HCT116 (cell line): ENCODE measurements at regions not wholly inside any gene's neighbourhood (a gene's known extent, or its start where the extent isn't known, plus 50 kb on each side); places are given as distances from the start of the nearest gene placed in this dataset.

Experiments
- ATAC-seq: fragments of 200-7000 bp; cut with Tn5 transposase; 2 replicates; pipeline ENCODE4 v1.9.1; 2020; ENCODE audit warnings: mild to moderate bottlenecking, moderate library complexity
- BruUV-seq: library from RNA; stranded (reverse); fragments of 400-500 nt; replicated peaks from 2 replicates; lab custom pipeline; 2021; lab: Mats Ljungman, UMichigan
- CTCF ChIA-PET: fragments of 300-600 bp; sonication (Branson Sonifier 250); formaldehyde crosslinking; loops from one replicate; lab custom pipeline; 2021; ENCODE audit warnings: antibody characterized with exemption; lab: Charles Lee
- POLR2A ChIA-PET: fragments of 300-600, 350-600 bp; sonication (Branson Sonifier 250); formaldehyde crosslinking; loops from one replicate; lab custom pipeline; 2021; ENCODE audit warnings: antibody characterized with exemption; lab: Charles Lee
- RAD21 ChIA-PET, 2 experiments: fragments of 300-600 bp; sonication (Branson Sonifier 250); formaldehyde crosslinking; loops; one replicate each; lab custom pipeline; 2023; ENCODE audit warnings: low total read pairs in 2 of 2; ENCODE audit not compliant: uncharacterized antibody in 2 of 2, unreplicated experiment in 2 of 2, low non-redundant PET in 1 of 2; lab: Charles Lee
- DNase-seq: peaks from one replicate; pipeline ENCODE4 v3.0.0-alpha.2; 2010; ENCODE audit warnings: low read depth, low spot score
- H2AFZ ChIP-seq: fragments of 200-600 bp; shearing (Covaris generic), sonication (generic); 2 replicates; pipeline ENCODE4 v1.6.1; 2017; ENCODE audit warnings: low read depth, mixed run types, mixed read lengths, antibody characterized with exemption, low read length; ENCODE audit not compliant: poor library complexity, severe bottlenecking
- H3K27ac ChIP-seq: 2 replicates; pipeline ENCODE4 v1.5.1; 2012; ENCODE audit warnings: low read depth, low read length
- H3K27me3 ChIP-seq: fragments of 200-600 bp; sonication (generic); 2 replicates; pipeline ENCODE4 v1.6.1; 2016; ENCODE audit warnings: mixed run types, low read length, mixed read lengths; ENCODE audit not compliant: insufficient read depth
- H3K36me3 ChIP-seq, 2 experiments: fragments of 200-500 bp in 1 of 2; fragments of 200-600 bp in 1 of 2; sonication (Bioruptor generic) in 1 of 2; sonication (generic) in 1 of 2; 2 replicates each; pipeline versions ENCODE4 v1.5.1 to v1.6.1; 2014 to 2016; ENCODE audit warnings: low read length in 2 of 2, inconsistent platforms in 1 of 2, mixed read lengths in 1 of 2, mixed run types in 1 of 2; ENCODE audit not compliant: insufficient read depth in 2 of 2, control insufficient read depth in 1 of 2
- H3K4me1 ChIP-seq, 2 experiments: fragments of 200-600 bp in 1 of 2; sonication (generic) in 1 of 2; 2 replicates each; pipeline versions ENCODE4 v1.5.1 to v1.6.1; 2012 to 2017; ENCODE audit warnings: low read length in 2 of 2, inconsistent platforms in 1 of 2, mild to moderate bottlenecking in 1 of 2, mixed read lengths in 1 of 2, mixed run types in 1 of 2, moderate library complexity in 1 of 2; ENCODE audit not compliant: insufficient read depth in 2 of 2, control insufficient read depth in 1 of 2
- H3K4me2 ChIP-seq: fragments of 200-600 bp; sonication (generic); 2 replicates; pipeline ENCODE4 v1.6.1; 2017; ENCODE audit warnings: mixed run types, low read length, mixed read lengths
- H3K4me3 ChIP-seq, 2 experiments: fragments of 200-600 bp in 1 of 2; sonication (generic) in 1 of 2; replicated peaks in 1 of 2; 2 replicates each; pipeline ENCODE4 v1.5.1; 2011 to 2016; ENCODE audit warnings: low read length in 2 of 2, control low read depth in 1 of 2, low read depth in 1 of 2, mild to moderate bottlenecking in 1 of 2, mixed read lengths in 1 of 2, mixed run types in 1 of 2
- H3K79me2 ChIP-seq: fragments of 200-600 bp; sonication (generic); 2 replicates; pipeline ENCODE4 v1.6.1; 2017; ENCODE audit warnings: mild to moderate bottlenecking, mixed run types, low read length, moderate library complexity, mixed read lengths; ENCODE audit not compliant: insufficient read depth
- H3K9ac ChIP-seq: fragments of 200-600 bp; sonication (generic); 2 replicates; pipeline ENCODE4 v1.6.1; 2016; ENCODE audit warnings: low read length, mixed read lengths
- H3K9me2 ChIP-seq: fragments of 200-600 bp; sonication (generic), shearing (Covaris generic); 2 replicates; pipeline ENCODE4 v1.6.1; 2017; ENCODE audit warnings: mixed run types, mild to moderate bottlenecking, moderate library complexity; ENCODE audit not compliant: insufficient read depth
- H3K9me3 ChIP-seq, 2 experiments: fragments of 200-500 bp in 1 of 2; fragments of 200-600 bp in 1 of 2; sonication (Bioruptor generic) in 1 of 2; sonication (generic) in 1 of 2; 2 replicates each; pipeline ENCODE4 v1.6.1; 2014 to 2017; ENCODE audit warnings: low read length in 2 of 2, mixed read lengths in 2 of 2, inconsistent platforms in 1 of 2, low read depth in 1 of 2, mild to moderate bottlenecking in 1 of 2, mixed run types in 1 of 2, moderate library complexity in 1 of 2; ENCODE audit not compliant: control insufficient read depth in 1 of 2, insufficient read depth in 1 of 2
- H4K20me1 ChIP-seq: fragments of 200-600 bp; sonication (generic), shearing (Covaris generic); 2 replicates; pipeline ENCODE4 v1.6.1; 2017; ENCODE audit warnings: mixed run types, mild to moderate bottlenecking, moderate library complexity; ENCODE audit not compliant: insufficient read depth
- ATF3 ChIP-seq: IDR thresholded peaks from 2 replicates; pipeline ENCODE4 v1.6.1; 2012
- CEBPB ChIP-seq: IDR thresholded peaks from 2 replicates; pipeline ENCODE4 v1.6.1; 2012; ENCODE audit warnings: low read depth
- CTCF ChIP-seq, 3 experiments: fragments of 200-600 bp in 1 of 3; sonication (generic) in 1 of 3; IDR thresholded peaks in 2 of 3; conservative IDR thresholded peaks in 1 of 3; 2 replicates each; pipeline ENCODE4 v1.5.1; 2012 to 2017; ENCODE audit warnings: low read depth in 2 of 3, low read length in 2 of 3, antibody characterized with exemption in 1 of 3, borderline replicate concordance in 1 of 3, control low read depth in 1 of 3, mild to moderate bottlenecking in 1 of 3, mixed read lengths in 1 of 3, mixed run types in 1 of 3, moderate library complexity in 1 of 3; ENCODE audit not compliant: insufficient read depth in 1 of 3
- EGR1 ChIP-seq: IDR thresholded peaks from 2 replicates; pipeline ENCODE4 v1.6.1; 2012; ENCODE audit warnings: low read depth
- ELF1 ChIP-seq: IDR thresholded peaks from 2 replicates; pipeline ENCODE4 v1.6.1; 2012; ENCODE audit warnings: low read depth, borderline replicate concordance
- EZH2 ChIP-seq: fragments of 200-600 bp; sonication (generic); IDR thresholded peaks from 2 replicates; pipeline ENCODE4 v1.6.1; 2017; ENCODE audit warnings: antibody characterized with exemption, mixed run types
- EZH2phosphoT487 ChIP-seq: fragments of 200-600 bp; IDR thresholded peaks from 2 replicates; pipeline ENCODE4 v1.6.1; 2018; ENCODE audit warnings: antibody characterized with exemption, borderline replicate concordance
- FOSL1 ChIP-seq: IDR thresholded peaks from 2 replicates; pipeline ENCODE4 v1.6.1; 2012; ENCODE audit warnings: low read depth
- POLR2A ChIP-seq: IDR thresholded peaks from 2 replicates; pipeline ENCODE4 v1.7.0; 2011; ENCODE audit warnings: borderline replicate concordance; ENCODE audit not compliant: insufficient read depth, insufficient read length; ENCODE audit errors: extremely low read depth
- POLR2AphosphoS5 ChIP-seq: IDR thresholded peaks from 2 replicates; pipeline ENCODE4 v1.6.1; 2011; ENCODE audit warnings: mild to moderate bottlenecking, low read depth, low read length, moderate library complexity
- RAD21 ChIP-seq: IDR thresholded peaks from 2 replicates; pipeline ENCODE4 v1.6.1; 2012; ENCODE audit warnings: low read depth, mild to moderate bottlenecking
- SP1 ChIP-seq: IDR thresholded peaks from 2 replicates; pipeline ENCODE4 v1.6.1; 2012; ENCODE audit warnings: low read depth
- SRF ChIP-seq: IDR thresholded peaks from 2 replicates; pipeline ENCODE4 v1.6.1; 2012; ENCODE audit warnings: low read depth
- TCF7L2 ChIP-seq: IDR thresholded peaks from 2 replicates; pipeline ENCODE4 v1.7.0; 2011; ENCODE audit warnings: borderline replicate concordance, inconsistent platforms; ENCODE audit not compliant: insufficient read depth, insufficient read length; ENCODE audit errors: extremely low read depth
- YY1 ChIP-seq: IDR thresholded peaks from 2 replicates; pipeline ENCODE4 v1.6.1; 2011; ENCODE audit warnings: low read length, low read depth, moderate library complexity, mild to moderate bottlenecking; ENCODE audit not compliant: insufficient replicate concordance; ENCODE audit errors: extremely low read depth
- ZNF274 ChIP-seq: fragments of 200-500 bp; sonication (Bioruptor generic); IDR thresholded peaks from 2 replicates; pipeline ENCODE4 v1.6.1; 2014; ENCODE audit warnings: mild to moderate bottlenecking, low read depth, low read length, inconsistent platforms
- intact Hi-C: fragments of 100-400 bp; cut with micrococcal nuclease; formaldehyde crosslinking; loops from 2 replicates; pipeline ENCODE4 v1.10.0; 2022
- TF ChIP-seq, protein P1 (sequence below): IDR thresholded peaks from 2 replicates; pipeline ENCODE4 v1.6.1; 2011; ENCODE audit warnings: mild to moderate bottlenecking, low read length, moderate library complexity; ENCODE audit not compliant: insufficient replicate concordance; ENCODE audit errors: extremely low read depth
- TF ChIP-seq, protein P2 (sequence below): IDR thresholded peaks from 2 replicates; pipeline ENCODE4 v1.6.1; 2012; ENCODE audit warnings: low read depth

GRCh38 chr18:60649107-60649506 is 276.5 kb upstream of the MC4R start:
- TF ChIP-seq FOSL1 (no peak), EGR1 (no peak), EZH2 (no peak), CEBPB (no peak), POLR2AphosphoS5 (no peak), SRF (no peak), RAD21 (no peak), CTCF (IDR thresholded peaks at IDR 0.05 in 2 of 3, conservative IDR thresholded peaks at IDR 0.05 in 1 of 3; ENCODE audit: borderline replicate concordance in 1 of 3, insufficient read depth in 1 of 3, low read depth in 2 of 3, low read length in 2 of 3) (no peak), SP1 (no peak), YY1 (no peak), ATF3 (no peak), ELF1 (no peak), EZH2phosphoT487 (no peak), TCF7L2 (no peak), POLR2A (no peak), ZNF274 (no peak)
- TF ChIP-seq, protein P1, sequence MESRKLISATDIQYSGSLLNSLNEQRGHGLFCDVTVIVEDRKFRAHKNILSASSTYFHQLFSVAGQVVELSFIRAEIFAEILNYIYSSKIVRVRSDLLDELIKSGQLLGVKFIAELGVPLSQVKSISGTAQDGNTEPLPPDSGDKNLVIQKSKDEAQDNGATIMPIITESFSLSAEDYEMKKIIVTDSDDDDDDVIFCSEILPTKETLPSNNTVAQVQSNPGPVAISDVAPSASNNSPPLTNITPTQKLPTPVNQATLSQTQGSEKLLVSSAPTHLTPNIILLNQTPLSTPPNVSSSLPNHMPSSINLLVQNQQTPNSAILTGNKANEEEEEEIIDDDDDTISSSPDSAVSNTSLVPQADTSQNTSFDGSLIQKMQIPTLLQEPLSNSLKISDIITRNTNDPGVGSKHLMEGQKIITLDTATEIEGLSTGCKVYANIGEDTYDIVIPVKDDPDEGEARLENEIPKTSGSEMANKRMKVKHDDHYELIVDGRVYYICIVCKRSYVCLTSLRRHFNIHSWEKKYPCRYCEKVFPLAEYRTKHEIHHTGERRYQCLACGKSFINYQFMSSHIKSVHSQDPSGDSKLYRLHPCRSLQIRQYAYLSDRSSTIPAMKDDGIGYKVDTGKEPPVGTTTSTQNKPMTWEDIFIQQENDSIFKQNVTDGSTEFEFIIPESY = no peak
- TF ChIP-seq, protein P2, sequence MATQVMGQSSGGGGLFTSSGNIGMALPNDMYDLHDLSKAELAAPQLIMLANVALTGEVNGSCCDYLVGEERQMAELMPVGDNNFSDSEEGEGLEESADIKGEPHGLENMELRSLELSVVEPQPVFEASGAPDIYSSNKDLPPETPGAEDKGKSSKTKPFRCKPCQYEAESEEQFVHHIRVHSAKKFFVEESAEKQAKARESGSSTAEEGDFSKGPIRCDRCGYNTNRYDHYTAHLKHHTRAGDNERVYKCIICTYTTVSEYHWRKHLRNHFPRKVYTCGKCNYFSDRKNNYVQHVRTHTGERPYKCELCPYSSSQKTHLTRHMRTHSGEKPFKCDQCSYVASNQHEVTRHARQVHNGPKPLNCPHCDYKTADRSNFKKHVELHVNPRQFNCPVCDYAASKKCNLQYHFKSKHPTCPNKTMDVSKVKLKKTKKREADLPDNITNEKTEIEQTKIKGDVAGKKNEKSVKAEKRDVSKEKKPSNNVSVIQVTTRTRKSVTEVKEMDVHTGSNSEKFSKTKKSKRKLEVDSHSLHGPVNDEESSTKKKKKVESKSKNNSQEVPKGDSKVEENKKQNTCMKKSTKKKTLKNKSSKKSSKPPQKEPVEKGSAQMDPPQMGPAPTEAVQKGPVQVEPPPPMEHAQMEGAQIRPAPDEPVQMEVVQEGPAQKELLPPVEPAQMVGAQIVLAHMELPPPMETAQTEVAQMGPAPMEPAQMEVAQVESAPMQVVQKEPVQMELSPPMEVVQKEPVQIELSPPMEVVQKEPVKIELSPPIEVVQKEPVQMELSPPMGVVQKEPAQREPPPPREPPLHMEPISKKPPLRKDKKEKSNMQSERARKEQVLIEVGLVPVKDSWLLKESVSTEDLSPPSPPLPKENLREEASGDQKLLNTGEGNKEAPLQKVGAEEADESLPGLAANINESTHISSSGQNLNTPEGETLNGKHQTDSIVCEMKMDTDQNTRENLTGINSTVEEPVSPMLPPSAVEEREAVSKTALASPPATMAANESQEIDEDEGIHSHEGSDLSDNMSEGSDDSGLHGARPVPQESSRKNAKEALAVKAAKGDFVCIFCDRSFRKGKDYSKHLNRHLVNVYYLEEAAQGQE = no peak
- TF ChIP-seq, all 23 proteins: peak for 0
- DNase-seq (no peak), ATAC-seq (no peak)
- ChIA-PET RAD21 (no interaction called here), CTCF (no interaction called here), POLR2A (no interaction called here)
- intact Hi-C loops = no loop called here
- H3K9me3 ChIP-seq = no peaks in the 10 kb centered on the region
- no peak overlapping the region for H3K27ac ChIP-seq
- no peak overlapping the region for H3K9ac ChIP-seq
- no TSS peak for BruUV-seq
- H3K9me2 ChIP-seq = no peaks in the 10 kb centered on the region
- no peaks in the 10 kb centered on the region for H3K27me3 ChIP-seq
- H4K20me1 ChIP-seq = no peaks in the 10 kb centered on the region
- H3K36me3 ChIP-seq = no peaks in the 10 kb centered on the region
- no peak overlapping the region for H3K4me2 ChIP-seq
- H2AFZ ChIP-seq = no peak overlapping the region
- no peak overlapping the region for H3K4me3 ChIP-seq
- no peaks in the 10 kb centered on the region for H3K79me2 ChIP-seq
- H3K4me1 ChIP-seq = no peaks in the 10 kb centered on the region
